Astrocyte of the spinal cord (primary cell): ENCODE measurements at regions not wholly inside any gene's neighbourhood (a gene's known extent, or its start where the extent isn't known, plus 50 kb on each side); places are given as distances from the start of the nearest gene placed in this dataset.

Experiments
- DNase-seq: peaks from one replicate; pipeline ENCODE4 v3.0.0; 2011; ENCODE audit warnings: low read depth, low spot score
- H3K4me3 ChIP-seq: 2 replicates; pipeline ENCODE4 v1.5.1; 2011; ENCODE audit warnings: low read depth, mild to moderate bottlenecking, low read length, moderate library complexity
- CTCF ChIP-seq: IDR thresholded peaks from 2 replicates; pipeline ENCODE4 v1.5.1; 2012; ENCODE audit warnings: low read depth, mild to moderate bottlenecking, low read length, inconsistent platforms
- in situ Hi-C: cut with HindIII; loops from 2 replicates; pipeline ENCODE4 v1.10.0; 2017; ENCODE audit warnings: low sequenced_read_pairs

GRCh38 chr4:117491516-117491915 is 406.1 kb upstream of the TRAM1L1 start:
- TF ChIP-seq CTCF, result no peak
- DNase-seq, result no peak
- H3K4me3 ChIP-seq, result no peak overlapping the region
- in situ Hi-C loops, result no loop called here

- DNase-seq, result no peak
- in situ Hi-C loops, result no loop called here
Observed at GRCh38 chr4:117495802-117496201, 410.4 kb upstream of the TRAM1L1 start.

GRCh38 chr4:117512414-117512813 is 427.0 kb upstream of the TRAM1L1 start:
- no peak for DNase-seq
- no peak for TF ChIP-seq CTCF
- no peak overlapping the region for H3K4me3 ChIP-seq
- in situ Hi-C loops, result no loop called here

More at GRCh38 chr4:117495802-117496201, 410.4 kb upstream of the TRAM1L1 start:
- no peak overlapping the region for H3K4me3 ChIP-seq
- no peak for TF ChIP-seq CTCF

- no peak for TF ChIP-seq CTCF
- H3K4me3 ChIP-seq, result no peak overlapping the region
- no peak for DNase-seq
- in situ Hi-C loops, result no loop called here
Observed at GRCh38 chr4:117514391-117515175, 429.2 kb upstream of the TRAM1L1 start.

GRCh38 chr4:117515921-117516320 is 430.5 kb upstream of the TRAM1L1 start:
- no peak for DNase-seq

GRCh38 chr4:117527601-117528000 is 442.2 kb upstream of the TRAM1L1 start:
- no peak overlapping the region for H3K4me3 ChIP-seq
- in situ Hi-C loops, result no loop called here
- TF ChIP-seq CTCF, result no peak
- no peak for DNase-seq

More at GRCh38 chr4:117515921-117516320, 430.5 kb upstream of the TRAM1L1 start:
- no peak overlapping the region for H3K4me3 ChIP-seq
- in situ Hi-C loops, result no loop called here
- TF ChIP-seq CTCF, result no peak
